ENCODE measurements at regions not wholly inside any gene's neighbourhood (a gene's known extent, or its start where the extent isn't known, plus 50 kb on each side); places are given as distances from the start of the nearest gene placed in this dataset.

GRCh38 chr11:110797453-110797852 is 85.2 kb upstream of the ARHGAP20 start:
- intact Hi-C loops (cut with micrococcal nuclease), result no loop called here

GRCh38 chr11:110795112-110795624 is 82.9 kb upstream of the ARHGAP20 start:
- intact Hi-C loops (cut with micrococcal nuclease), result no loop called here

- intact Hi-C loops (cut with micrococcal nuclease), result no loop called here
These were observed 81.3 kb upstream of the ARHGAP20 start for GRCh38 chr11:110793556-110793955.

- intact Hi-C loops (cut with micrococcal nuclease), result no loop called here
These were observed 79.4 kb upstream of the ARHGAP20 start for GRCh38 chr11:110791621-110792020.

- intact Hi-C loops (cut with micrococcal nuclease), result no loop called here
These were observed 75.4 kb upstream of the ARHGAP20 start for GRCh38 chr11:110787680-110788079.

GRCh38 chr11:110786226-110786902 is 74.1 kb upstream of the ARHGAP20 start:
- intact Hi-C loops (cut with micrococcal nuclease), result no loop called here

- intact Hi-C loops (cut with micrococcal nuclease), result no loop called here
These were observed 73.2 kb upstream of the ARHGAP20 start for GRCh38 chr11:110785398-110785797.

- intact Hi-C loops (cut with micrococcal nuclease), result no loop called here
These were observed 70.4 kb upstream of the ARHGAP20 start for GRCh38 chr11:110782616-110783015.

- intact Hi-C loops (cut with micrococcal nuclease), result no loop called here
These were observed 66.9 kb upstream of the ARHGAP20 start for GRCh38 chr11:110779108-110779507.

- intact Hi-C loops (cut with micrococcal nuclease), result no loop called here
These were observed 66.1 kb upstream of the ARHGAP20 start for GRCh38 chr11:110778343-110778742.

GRCh38 chr11:110777775-110778174 is 65.5 kb upstream of the ARHGAP20 start:
- intact Hi-C loops (cut with micrococcal nuclease), result no loop called here

- intact Hi-C loops (cut with micrococcal nuclease), result no loop called here
These were observed 63.8 kb upstream of the ARHGAP20 start for GRCh38 chr11:110776081-110776480.

GRCh38 chr11:110774138-110775014 is 62.1 kb upstream of the ARHGAP20 start:
- intact Hi-C loops (cut with micrococcal nuclease), result no loop called here

- intact Hi-C loops (cut with micrococcal nuclease), result no loop called here
These were observed 61.2 kb upstream of the ARHGAP20 start for GRCh38 chr11:110773442-110773841.

GRCh38 chr11:110772863-110773262 is 60.6 kb upstream of the ARHGAP20 start:
- intact Hi-C loops (cut with micrococcal nuclease), result no loop called here

- intact Hi-C loops (cut with micrococcal nuclease), result no loop called here
These were observed 54.1 kb upstream of the ARHGAP20 start for GRCh38 chr11:110766316-110766715.

GRCh38 chr11:110764485-110764884 is 52.2 kb upstream of the ARHGAP20 start:
- intact Hi-C loops (cut with micrococcal nuclease), result no loop called here

- intact Hi-C loops (cut with micrococcal nuclease), result no loop called here
These were observed 51.2 kb upstream of the ARHGAP20 start for GRCh38 chr11:110763249-110764011.

- intact Hi-C loops (cut with micrococcal nuclease), result no loop called here
These were observed 50.4 kb upstream of the ARHGAP20 start for GRCh38 chr11:110762590-110762989.
